HEK293T (cell line): ENCODE measurements at regions not wholly inside any gene's neighbourhood (a gene's known extent, or its start where the extent isn't known, plus 50 kb on each side); places are given as distances from the start of the nearest gene placed in this dataset.

Source experiments
- ARNT ChIP-seq: fragments of 450-650 bp; IDR thresholded peaks from 2 replicates; pipeline ENCODE4 v1.6.1; 2017; ENCODE audit warnings: mild to moderate bottlenecking
- BHLHE40 ChIP-seq: fragments of 450-650 bp; IDR thresholded peaks from 2 replicates; pipeline ENCODE4 v1.6.1; 2016; ENCODE audit warnings: mild to moderate bottlenecking, moderate library complexity, borderline replicate concordance
- FOXA1 ChIP-seq: fragments of 450-650 bp; IDR thresholded peaks from 2 replicates; pipeline ENCODE4 v1.6.1; 2016; ENCODE audit warnings: mild to moderate bottlenecking
- FOXK2 ChIP-seq: fragments of 450-650 bp; IDR thresholded peaks from 2 replicates; pipeline ENCODE4 v1.6.1; 2016; ENCODE audit warnings: mild to moderate bottlenecking
- HDGF ChIP-seq: fragments of 450-650 bp; IDR thresholded peaks from 2 replicates; pipeline ENCODE4 v1.6.1; 2017; ENCODE audit warnings: antibody characterized with exemption, borderline replicate concordance
- NFRKB ChIP-seq: fragments of 450-650 bp; IDR thresholded peaks from 2 replicates; pipeline ENCODE4 v1.6.1; 2016; ENCODE audit warnings: mild to moderate bottlenecking, moderate library complexity
- SP1 ChIP-seq: fragments of 450-650 bp; IDR thresholded peaks from 2 replicates; pipeline ENCODE4 v1.6.1; 2017
- SUZ12 ChIP-seq: fragments of 450-650 bp; IDR thresholded peaks from 2 replicates; pipeline ENCODE4 v1.6.1; 2016; ENCODE audit warnings: mild to moderate bottlenecking
- ZNF384 ChIP-seq: fragments of 450-650 bp; IDR thresholded peaks from 2 replicates; pipeline ENCODE4 v1.6.1; 2016

DNA sequence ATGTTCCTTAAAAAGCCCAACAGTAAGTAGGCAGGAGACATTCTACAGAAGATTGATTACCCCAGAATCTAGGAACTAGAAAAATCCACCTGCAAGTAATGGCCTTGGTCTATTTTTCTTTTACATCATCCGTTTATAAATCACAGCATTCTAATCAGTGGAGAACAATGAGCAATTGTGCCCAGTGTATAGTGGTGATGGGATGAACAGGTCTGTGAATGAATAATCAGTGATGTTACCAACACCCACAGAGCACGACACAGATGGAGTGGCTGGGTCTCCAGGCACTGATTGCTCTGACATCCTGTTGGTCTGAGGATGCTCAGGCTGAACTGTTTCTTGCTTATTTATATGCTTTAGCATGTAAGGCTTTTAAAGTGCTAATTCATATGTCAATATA lies 1251.2 kb upstream of the CDH8 start:
- TF ChIP-seq ZNF384: no peak
- TF ChIP-seq NFRKB: no peak
- TF ChIP-seq FOXA1: no peak
- no peak for TF ChIP-seq SP1
- TF ChIP-seq BHLHE40: no peak
- no peak for TF ChIP-seq SUZ12
- no peak for TF ChIP-seq FOXK2
- TF ChIP-seq ARNT: no peak
- no peak for TF ChIP-seq HDGF
